ENCODE measurements at regions not wholly inside any gene's neighbourhood (a gene's known extent, or its start where the extent isn't known, plus 50 kb on each side); places are given as distances from the start of the nearest gene placed in this dataset.

- ATAC-seq (replicated peaks in 1 of 4) (no peak), DNase-seq (no peak)
- Histone ChIP-seq H3K9me3 (no peaks in the 10 kb centered on the region), H3K4me1 (ENCODE audit: control insufficient read depth in 1 of 2, extremely low read depth in 1 of 2, insufficient read depth in 2 of 2, low read length in 2 of 2) (no peaks in the 10 kb centered on the region), H3K27ac (ENCODE audit: low read length) (no peak overlapping the region), H3K36me3 (ENCODE audit: control insufficient read depth in 2 of 2, extremely low read depth in 1 of 2, insufficient read depth in 1 of 2, low read length in 1 of 2) (no peaks in the 10 kb centered on the region), H3K27me3 (replicated peaks in 1 of 2; ENCODE audit: control insufficient read depth in 2 of 2, extremely low read depth in 1 of 2, insufficient read depth in 2 of 2, low read length in 1 of 2) (peaks cover 2 to 4% of the 10 kb centered on the region in 2 experiments), H3K4me3 (ENCODE audit: control insufficient read depth in 1 of 2, extremely low read depth in 1 of 2, low read length in 1 of 2) (no peak overlapping the region)
- no peak overlapping the region for H3K4me3 Mint-ChIP-seq
- no peaks in the 10 kb centered on the region for H3K9me3 Mint-ChIP-seq
- H3K27me3 Mint-ChIP-seq, result peaks cover 0 to 12% of the 10 kb centered on the region in 2 donors
- H3K4me1 Mint-ChIP-seq, result peaks cover 0 to 5% (median 5%) of the 10 kb centered on the region in 3 donors
- ChIA-PET POLR2A (no interaction called here), CTCF (no interaction called here)
- no peak overlapping the region for H3K27ac Mint-ChIP-seq
- no peaks in the 10 kb centered on the region for H3K36me3 Mint-ChIP-seq
These were observed 50.8 kb upstream of the NAV2 start for GRCh38 chr11:19661827-19662226.

DNA sequence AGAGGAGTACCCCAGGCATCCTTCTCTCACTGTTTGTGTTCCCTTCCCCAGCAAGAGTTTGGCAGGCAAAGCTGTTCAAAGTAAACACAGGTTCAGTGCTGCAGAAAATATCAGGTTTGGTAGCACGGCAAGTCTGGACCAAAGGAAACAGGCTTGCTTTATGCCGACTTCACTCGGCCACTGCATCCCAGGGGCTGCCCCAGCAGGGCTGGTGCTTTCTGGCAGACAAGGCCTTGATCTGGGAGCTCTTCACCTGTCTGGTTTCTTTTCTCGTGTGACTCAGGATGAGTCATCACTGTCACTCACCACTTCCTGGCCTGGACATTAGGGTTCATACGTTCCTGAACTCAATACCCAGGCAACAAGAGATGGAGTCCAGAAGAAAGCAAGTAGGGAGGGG lies 52.6 kb upstream of the NAV2 start:
- Histone ChIP-seq H3K36me3 (ENCODE audit: control insufficient read depth in 2 of 2, extremely low read depth in 1 of 2, insufficient read depth in 1 of 2, low read length in 1 of 2) (no peaks in the 10 kb centered on the region), H3K4me3 (ENCODE audit: control insufficient read depth in 1 of 2, extremely low read depth in 1 of 2, low read length in 1 of 2) (no peak overlapping the region), H3K27me3 (replicated peaks in 1 of 2; ENCODE audit: control insufficient read depth in 2 of 2, extremely low read depth in 1 of 2, insufficient read depth in 2 of 2, low read length in 1 of 2) (peaks cover 0 to 2% of the 10 kb centered on the region in 2 experiments), H3K27ac (ENCODE audit: low read length) (no peak overlapping the region), H3K4me1 (ENCODE audit: control insufficient read depth in 1 of 2, extremely low read depth in 1 of 2, insufficient read depth in 2 of 2, low read length in 2 of 2) (no peaks in the 10 kb centered on the region), H3K9me3 (no peaks in the 10 kb centered on the region)
- H3K27me3 Mint-ChIP-seq, result peaks cover 0 to 7% of the 10 kb centered on the region in 2 donors
- H3K9me3 Mint-ChIP-seq, result no peaks in the 10 kb centered on the region
- peak in 3 of 4 experiments; percentile 44 to 83 (median 68) for ATAC-seq (replicated peaks in 1 of 4)
- CTCF ChIA-PET, result no interaction called here
- H3K4me1 Mint-ChIP-seq, result peaks cover 0 to 5% (median 5%) of the 10 kb centered on the region in 3 donors
- H3K27ac Mint-ChIP-seq, result peak overlapping the region in 1 of 2 donors; percentile 9
- no peaks in the 10 kb centered on the region for H3K36me3 Mint-ChIP-seq
- DNase-seq, result peak in 4 of 35 experiments; percentile 2 to 23 (median 10)
- POLR2A ChIA-PET, result interaction anchor here in 1 of 2 donors (0.5 kb wide), 1 partner anchor 9 kb away, joined by 3 read pairs; no protein-coding TSS in a partner anchor
- WGBS (ENCODE audit: insufficient coverage), result 21% methylated on average over 4 of the region's 5 CpGs
- H3K4me3 Mint-ChIP-seq, result no peak overlapping the region

GRCh38 chr11:19659529-19659928 lies 53.1 kb upstream of the NAV2 start:
- Mint-ChIP-seq H3K4me1 (peaks cover 0 to 5% (median 5%) of the 10 kb centered on the region in 3 donors), H3K27ac (no peak overlapping the region), H3K4me3 (no peak overlapping the region), H3K36me3 (no peaks in the 10 kb centered on the region), H3K27me3 (peaks cover 0 to 7% of the 10 kb centered on the region in 2 donors), H3K9me3 (peaks cover 0 to 2% (median 0%) of the 10 kb centered on the region in 3 donors)
- no peaks in the 10 kb centered on the region for H3K9me3 ChIP-seq
- H3K36me3 ChIP-seq (ENCODE audit: control insufficient read depth in 2 of 2, extremely low read depth in 1 of 2, insufficient read depth in 1 of 2, low read length in 1 of 2), result no peaks in the 10 kb centered on the region
- H3K27me3 ChIP-seq (replicated peaks in 1 of 2; ENCODE audit: control insufficient read depth in 2 of 2, extremely low read depth in 1 of 2, insufficient read depth in 2 of 2, low read length in 1 of 2), result no peaks in the 10 kb centered on the region
- ChIA-PET CTCF (no interaction called here), POLR2A (interaction anchor here in 1 of 2 donors (0.5 kb wide), 1 partner anchor 9 kb away, joined by 3 read pairs; no protein-coding TSS in a partner anchor)
- H3K4me1 ChIP-seq (ENCODE audit: control insufficient read depth in 1 of 2, extremely low read depth in 1 of 2, insufficient read depth in 2 of 2, low read length in 2 of 2), result no peaks in the 10 kb centered on the region
- DNase-seq, result no peak
- no peak for ATAC-seq (replicated peaks in 1 of 4)
- H3K4me3 ChIP-seq (ENCODE audit: control insufficient read depth in 1 of 2, extremely low read depth in 1 of 2, low read length in 1 of 2), result no peak overlapping the region
- no peak overlapping the region for H3K27ac ChIP-seq (ENCODE audit: low read length)

GRCh38 chr11:19658344-19658743 lies 54.3 kb upstream of the NAV2 start:
- WGBS (ENCODE audit: insufficient coverage), result no CpG with 5 or more reads among the region's 2 CpGs
- Mint-ChIP-seq H3K9me3 (peaks cover 0 to 2% (median 0%) of the 10 kb centered on the region in 3 donors), H3K4me3 (no peak overlapping the region), H3K36me3 (no peaks in the 10 kb centered on the region), H3K27ac (no peak overlapping the region), H3K4me1 (peaks cover 0 to 5% (median 5%) of the 10 kb centered on the region in 3 donors), H3K27me3 (no peaks in the 10 kb centered on the region)
- no peak for DNase-seq
- H3K4me3 ChIP-seq (ENCODE audit: control insufficient read depth in 1 of 2, extremely low read depth in 1 of 2, low read length in 1 of 2), result no peak overlapping the region
- no peaks in the 10 kb centered on the region for H3K4me1 ChIP-seq (ENCODE audit: control insufficient read depth in 1 of 2, extremely low read depth in 1 of 2, insufficient read depth in 2 of 2, low read length in 2 of 2)
- H3K27me3 ChIP-seq (replicated peaks in 1 of 2; ENCODE audit: control insufficient read depth in 2 of 2, extremely low read depth in 1 of 2, insufficient read depth in 2 of 2, low read length in 1 of 2), result no peaks in the 10 kb centered on the region
- POLR2A ChIA-PET, result interaction anchor here in 1 of 2 donors (1.1 kb wide), 1 partner anchor 21 kb away, joined by 3 read pairs; no protein-coding TSS in a partner anchor
- ATAC-seq (replicated peaks in 1 of 4), result no peak
- H3K9me3 ChIP-seq, result no peaks in the 10 kb centered on the region
- no peak overlapping the region for H3K27ac ChIP-seq (ENCODE audit: low read length)
- H3K36me3 ChIP-seq (ENCODE audit: control insufficient read depth in 2 of 2, extremely low read depth in 1 of 2, insufficient read depth in 1 of 2, low read length in 1 of 2), result no peaks in the 10 kb centered on the region
- CTCF ChIA-PET, result interaction anchor here in 1 of 2 donors (0.6 kb wide), 1 partner anchor 210 kb away, joined by 4 read pairs; no protein-coding TSS in a partner anchor

- Mint-ChIP-seq H3K36me3 (no peaks in the 10 kb centered on the region), H3K9me3 (peaks cover 0 to 2% (median 0%) of the 10 kb centered on the region in 3 donors), H3K27ac (no peak overlapping the region), H3K27me3 (peaks cover 0 to 3% of the 10 kb centered on the region in 2 donors), H3K4me1 (peaks cover 0 to 5% (median 5%) of the 10 kb centered on the region in 3 donors), H3K4me3 (no peak overlapping the region)
- WGBS (ENCODE audit: insufficient coverage), result 92% methylated on average over 3 of the region's 4 CpGs
- H3K4me3 ChIP-seq (ENCODE audit: control insufficient read depth in 1 of 2, extremely low read depth in 1 of 2, low read length in 1 of 2), result no peak overlapping the region
- DNase-seq (no peak), ATAC-seq (replicated peaks in 1 of 4) (no peak)
- no peaks in the 10 kb centered on the region for H3K27me3 ChIP-seq (replicated peaks in 1 of 2; ENCODE audit: control insufficient read depth in 2 of 2, extremely low read depth in 1 of 2, insufficient read depth in 2 of 2, low read length in 1 of 2)
- no peaks in the 10 kb centered on the region for H3K36me3 ChIP-seq (ENCODE audit: control insufficient read depth in 2 of 2, extremely low read depth in 1 of 2, insufficient read depth in 1 of 2, low read length in 1 of 2)
- no peaks in the 10 kb centered on the region for H3K4me1 ChIP-seq (ENCODE audit: control insufficient read depth in 1 of 2, extremely low read depth in 1 of 2, insufficient read depth in 2 of 2, low read length in 2 of 2)
- CTCF ChIA-PET, result no interaction called here
- no peak overlapping the region for H3K27ac ChIP-seq (ENCODE audit: low read length)
- POLR2A ChIA-PET, result no interaction called here
- no peaks in the 10 kb centered on the region for H3K9me3 ChIP-seq
These were observed 56.5 kb upstream of the NAV2 start for GRCh38 chr11:19656140-19656541.

GRCh38 chr11:19652623-19653375 lies 59.8 kb upstream of the NAV2 start:
- DNase-seq (no peak), ATAC-seq (replicated peaks in 1 of 4) (no peak)
- no peak overlapping the region for H3K4me3 Mint-ChIP-seq
- 92% methylated on average over 3 of the region's 6 CpGs for WGBS (ENCODE audit: insufficient coverage)
- no peaks in the 10 kb centered on the region for H3K4me1 ChIP-seq (ENCODE audit: control insufficient read depth in 1 of 2, extremely low read depth in 1 of 2, insufficient read depth in 2 of 2, low read length in 2 of 2)
- no peaks in the 10 kb centered on the region for H3K9me3 ChIP-seq
- peaks cover 0 to 14% of the 10 kb centered on the region in 2 donors for H3K27me3 Mint-ChIP-seq
- H3K27ac ChIP-seq (ENCODE audit: low read length), result no peak overlapping the region
- H3K36me3 Mint-ChIP-seq, result no peaks in the 10 kb centered on the region
- no peaks in the 10 kb centered on the region for H3K27me3 ChIP-seq (replicated peaks in 1 of 2; ENCODE audit: control insufficient read depth in 2 of 2, extremely low read depth in 1 of 2, insufficient read depth in 2 of 2, low read length in 1 of 2)
- ChIA-PET POLR2A (no interaction called here), CTCF (interaction anchor here in 1 of 2 donors (0.6 kb wide), 1 partner anchor 24 kb away, joined by 4 read pairs; no protein-coding TSS in a partner anchor)
- no peak overlapping the region for H3K4me3 ChIP-seq (ENCODE audit: control insufficient read depth in 1 of 2, extremely low read depth in 1 of 2, low read length in 1 of 2)
- no peaks in the 10 kb centered on the region for H3K4me1 Mint-ChIP-seq
- no peak overlapping the region for H3K27ac Mint-ChIP-seq
- H3K9me3 Mint-ChIP-seq, result peaks cover 0 to 2% (median 0%) of the 10 kb centered on the region in 3 donors
- H3K36me3 ChIP-seq (ENCODE audit: control insufficient read depth in 2 of 2, extremely low read depth in 1 of 2, insufficient read depth in 1 of 2, low read length in 1 of 2), result no peaks in the 10 kb centered on the region
